SH-SY5Y (cell line): ENCODE measurements at regions not wholly inside any gene's neighbourhood (a gene's known extent, or its start where the extent isn't known, plus 50 kb on each side); places are given as distances from the start of the nearest gene placed in this dataset.

Source experiments
- GATA2 ChIP-seq: IDR thresholded peaks from 2 replicates; pipeline ENCODE4 v1.6.1; 2011; ENCODE audit warnings: mild to moderate bottlenecking, low read depth, low read length
- GATA3 ChIP-seq: IDR thresholded peaks from 2 replicates; pipeline ENCODE4 v1.6.1; 2011; ENCODE audit warnings: low read depth, mild to moderate bottlenecking, low read length, moderate library complexity

GRCh38 chr17:62186841-62187240 lies 121.8 kb upstream of the MED13 start:
- no peak for TF ChIP-seq GATA2
- no peak for TF ChIP-seq GATA3
